ENCODE measurements at regions not wholly inside any gene's neighbourhood (a gene's known extent, or its start where the extent isn't known, plus 50 kb on each side); places are given as distances from the start of the nearest gene placed in this dataset.

- ChIA-PET POLR2A (interaction anchor here (0.7 kb wide), 1 partner anchor 9 kb away, joined by 3 read pairs; no protein-coding TSS in a partner anchor), CTCF (ENCODE audit: low intra/inter-chr PET ratio) (no interaction called here)
- Histone ChIP-seq H3K9ac (ENCODE audit: insufficient read depth in 1 of 2, low read depth in 2 of 2, low read length in 2 of 2) (no peak overlapping the region), H3K79me2 (ENCODE audit: control insufficient read depth, insufficient read depth, low read length) (no peaks in the 10 kb centered on the region), H3K4me1 (replicated peaks in 1 of 2; ENCODE audit: control insufficient read depth in 2 of 2, insufficient read depth in 2 of 2, low read length in 2 of 2) (no peaks in the 10 kb centered on the region), H3K9me1 (ENCODE audit: control insufficient read depth, insufficient read depth, low read length) (no peaks in the 10 kb centered on the region), H4K20me1 (replicated peaks; ENCODE audit: control insufficient read depth, insufficient read depth, low read length) (no peaks in the 10 kb centered on the region), H3K27me3 (ENCODE audit: control insufficient read depth in 2 of 2, insufficient read depth in 2 of 2, low read length in 2 of 2) (no peaks in the 10 kb centered on the region), H2AFZ (ENCODE audit: low read depth, low read length) (no peak overlapping the region), H3K4me2 (ENCODE audit: insufficient read depth, low read length) (no peak overlapping the region), H3K4me3 (no peak overlapping the region), H3K36me3 (ENCODE audit: control insufficient read depth, insufficient read depth, low read length) (no peaks in the 10 kb centered on the region), H3K9me3 (replicated peaks; ENCODE audit: control insufficient read depth, insufficient read depth, low read depth, low read length) (no peaks in the 10 kb centered on the region), H3K27ac (ENCODE audit: extremely low read depth, low read depth, low read length) (no peak overlapping the region)
- intact Hi-C loops (cut with micrococcal nuclease) (no loop called here), in situ Hi-C loops (cut with MboI) (no loop called here)
- 3% methylated on average over 3 of the region's 3 CpGs for WGBS (ENCODE audit: insufficient coverage, low coverage, missing lambda C conversion rate)
- DNase-seq (ENCODE audit: extremely low read depth in 1 of 4, low spot score in 3 of 4): no peak
- BruUV-seq (replicated peaks): no TSS peak
- no peak for ATAC-seq
- TF ChIP-seq ZNF384 (IDR thresholded peaks at IDR 0.05; ENCODE audit: low read depth, low read length) (no peak), ZKSCAN1 (IDR thresholded peaks at IDR 0.05; ENCODE audit: low read depth, low read length) (no peak), NFXL1 (CRISPR knock-in tag; IDR thresholded peaks at IDR 0.05) (no peak), KAT8 (IDR thresholded peaks at IDR 0.05; ENCODE audit: low read depth) (no peak), ZNF408 (CRISPR knock-in tag; IDR thresholded peaks at IDR 0.05; ENCODE audit: low read depth) (no peak), POLR3G (IDR thresholded peaks at IDR 0.05; ENCODE audit: extremely low read depth, insufficient read length, insufficient replicate concordance) (no peak), ZNF23 (CRISPR knock-in tag; IDR thresholded peaks at IDR 0.05) (no peak)
- no peak for FAIRE-seq
These were observed 65.4 kb upstream of the NTM start for GRCh38 chr11:131305005-131305404.

- H3K4me2 ChIP-seq (ENCODE audit: insufficient read depth, low read length): no peak overlapping the region
- H3K9me1 ChIP-seq (ENCODE audit: control insufficient read depth, insufficient read depth, low read length): no peaks in the 10 kb centered on the region
- DNase-seq (ENCODE audit: extremely low read depth in 1 of 4, low spot score in 3 of 4) (no peak), ATAC-seq (no peak), FAIRE-seq (no peak)
- H3K9ac ChIP-seq (ENCODE audit: insufficient read depth in 1 of 2, low read depth in 2 of 2, low read length in 2 of 2): no peak overlapping the region
- ChIA-PET CTCF (ENCODE audit: low intra/inter-chr PET ratio) (no interaction called here), POLR2A (no interaction called here)
- H3K27me3 ChIP-seq (ENCODE audit: control insufficient read depth in 2 of 2, insufficient read depth in 2 of 2, low read length in 2 of 2): no peaks in the 10 kb centered on the region
- TF ChIP-seq ARID3A (IDR thresholded peaks at IDR 0.05; ENCODE audit: borderline replicate concordance, low read depth, low read length) (no peak), LARP7 (IDR thresholded peaks at IDR 0.05) (no peak), KDM1A (IDR thresholded peaks at IDR 0.05) (no peak), ID3 (CRISPR knock-in tag; IDR thresholded peaks at IDR 0.05) (no peak), ID3 (tag; IDR thresholded peaks at IDR 0.05) (no peak), GTF2E2 (tag; IDR thresholded peaks at IDR 0.05) (no peak)
- no peaks in the 10 kb centered on the region for H3K79me2 ChIP-seq (ENCODE audit: control insufficient read depth, insufficient read depth, low read length)
- no TSS peak for BruUV-seq (replicated peaks)
- H4K20me1 ChIP-seq (replicated peaks; ENCODE audit: control insufficient read depth, insufficient read depth, low read length): no peaks in the 10 kb centered on the region
- intact Hi-C loops (cut with micrococcal nuclease) (no loop called here), in situ Hi-C loops (cut with MboI) (no loop called here)
- H3K4me1 ChIP-seq (replicated peaks in 1 of 2; ENCODE audit: control insufficient read depth in 2 of 2, insufficient read depth in 2 of 2, low read length in 2 of 2): no peaks in the 10 kb centered on the region
- no peaks in the 10 kb centered on the region for H3K36me3 ChIP-seq (ENCODE audit: control insufficient read depth, insufficient read depth, low read length)
- H2AFZ ChIP-seq (ENCODE audit: low read depth, low read length): no peak overlapping the region
- no peaks in the 10 kb centered on the region for H3K9me3 ChIP-seq (replicated peaks; ENCODE audit: control insufficient read depth, insufficient read depth, low read depth, low read length)
- no peak overlapping the region for H3K4me3 ChIP-seq
- WGBS (ENCODE audit: insufficient coverage, low coverage, missing lambda C conversion rate): 0% methylated on average over 6 of the region's 6 CpGs
- no peak overlapping the region for H3K27ac ChIP-seq (ENCODE audit: extremely low read depth, low read depth, low read length)
These were observed 62.9 kb upstream of the NTM start for GRCh38 chr11:131307506-131307905.

Data from K562 (cell line).